ENCODE measurements at regions not wholly inside any gene's neighbourhood (a gene's known extent, or its start where the extent isn't known, plus 50 kb on each side); places are given as distances from the start of the nearest gene placed in this dataset.
A peak's percentile ranks its signal among the peaks of the same experiment; 100 is the strongest.

DNA sequence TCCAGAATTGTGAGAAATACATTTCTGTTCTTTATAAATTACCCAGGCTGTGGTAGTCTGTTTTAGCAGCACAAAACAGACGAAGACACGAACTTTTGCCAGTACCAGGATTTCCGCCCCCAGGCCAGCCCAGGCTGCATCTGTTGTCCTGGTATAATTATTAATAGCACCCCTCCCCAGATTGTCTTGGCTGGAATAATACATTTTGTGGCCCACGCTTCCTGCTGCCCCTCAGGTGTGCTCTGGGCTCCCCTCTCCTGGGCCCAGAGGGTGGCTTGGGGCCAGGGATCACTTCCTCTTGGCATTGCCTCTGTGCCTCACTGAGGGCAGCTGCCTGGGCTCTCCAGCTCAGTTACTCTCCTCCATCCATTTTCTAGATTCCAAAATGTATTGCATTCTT, 102.1 kb upstream of the HS6ST1 start:
- H3K9me3 ChIP-seq (ENCODE audit: low read length), result no peaks in the 10 kb centered on the region
- CTCF ChIA-PET, result no interaction called here
- DNase-seq, result no peak
- intact Hi-C loops (cut with micrococcal nuclease), result no loop called here
- no peaks in the 10 kb centered on the region for H3F3A ChIP-seq (ENCODE audit: low read length, unreplicated experiment)
- POLR2A ChIA-PET (ENCODE audit: unreplicated experiment), result no interaction called here
- H3K36me3 ChIP-seq (ENCODE audit: low read depth, low read length), result no peaks in the 10 kb centered on the region
- TF ChIP-seq, protein P1, sequence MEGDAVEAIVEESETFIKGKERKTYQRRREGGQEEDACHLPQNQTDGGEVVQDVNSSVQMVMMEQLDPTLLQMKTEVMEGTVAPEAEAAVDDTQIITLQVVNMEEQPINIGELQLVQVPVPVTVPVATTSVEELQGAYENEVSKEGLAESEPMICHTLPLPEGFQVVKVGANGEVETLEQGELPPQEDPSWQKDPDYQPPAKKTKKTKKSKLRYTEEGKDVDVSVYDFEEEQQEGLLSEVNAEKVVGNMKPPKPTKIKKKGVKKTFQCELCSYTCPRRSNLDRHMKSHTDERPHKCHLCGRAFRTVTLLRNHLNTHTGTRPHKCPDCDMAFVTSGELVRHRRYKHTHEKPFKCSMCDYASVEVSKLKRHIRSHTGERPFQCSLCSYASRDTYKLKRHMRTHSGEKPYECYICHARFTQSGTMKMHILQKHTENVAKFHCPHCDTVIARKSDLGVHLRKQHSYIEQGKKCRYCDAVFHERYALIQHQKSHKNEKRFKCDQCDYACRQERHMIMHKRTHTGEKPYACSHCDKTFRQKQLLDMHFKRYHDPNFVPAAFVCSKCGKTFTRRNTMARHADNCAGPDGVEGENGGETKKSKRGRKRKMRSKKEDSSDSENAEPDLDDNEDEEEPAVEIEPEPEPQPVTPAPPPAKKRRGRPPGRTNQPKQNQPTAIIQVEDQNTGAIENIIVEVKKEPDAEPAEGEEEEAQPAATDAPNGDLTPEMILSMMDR (conservative IDR thresholded peaks at IDR 0.05; ENCODE audit: low read depth, low read length), result no peak
- no peak for TF ChIP-seq EZH2phosphoT487 (IDR thresholded peaks at IDR 0.05; ENCODE audit: borderline replicate concordance, low read length)
- TF ChIP-seq EZH2 (IDR thresholded peaks at IDR 0.05; ENCODE audit: low read length, unreplicated experiment), result no peak
- H4K20me1 ChIP-seq (ENCODE audit: low read length), result no peaks in the 10 kb centered on the region
- no peaks in the 10 kb centered on the region for H3K27me3 ChIP-seq (ENCODE audit: low read length)
- H2AFZ ChIP-seq (ENCODE audit: low read length), result no peak overlapping the region
- H3K4me1 ChIP-seq (ENCODE audit: insufficient read depth, low read length), result peaks cover 23% of the 10 kb centered on the region
- no peak for ATAC-seq
- BruUV-seq (replicated peaks), result no TSS peak
- no peak overlapping the region for H3K4me3 ChIP-seq (ENCODE audit: low read length)
- H3K4me2 ChIP-seq (ENCODE audit: low read length), result no peak overlapping the region
- H3K79me2 ChIP-seq (ENCODE audit: low read length), result no peaks in the 10 kb centered on the region
- H3K9ac ChIP-seq (ENCODE audit: low read length), result no peak overlapping the region
- no peaks in the 10 kb centered on the region for H3K9me2 ChIP-seq (replicated peaks; ENCODE audit: low read length)
- H3K27ac ChIP-seq (ENCODE audit: low read length), result no peak overlapping the region

DNA sequence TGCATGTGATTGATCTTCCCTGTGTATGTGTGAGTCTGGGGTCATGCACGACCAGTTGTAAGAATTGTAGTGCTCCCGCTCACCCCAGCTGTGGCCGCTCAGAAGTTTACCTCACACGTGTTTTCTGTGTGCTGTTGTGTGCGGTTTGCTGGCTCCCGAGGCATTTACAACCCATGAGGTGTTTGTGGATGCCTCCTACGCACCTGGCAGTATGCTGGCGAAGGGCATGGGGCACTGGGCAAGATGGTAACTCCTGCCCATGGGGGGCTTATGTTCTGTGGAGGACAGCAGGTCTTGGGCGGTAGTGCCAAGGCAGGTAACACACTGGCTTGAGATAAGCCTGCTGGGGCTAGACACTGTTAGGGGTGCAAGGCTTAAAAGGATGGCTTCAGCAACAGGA, 102.6 kb upstream of the HS6ST1 start:
- intact Hi-C loops (cut with micrococcal nuclease), result no loop called here
- TF ChIP-seq EZH2phosphoT487 (IDR thresholded peaks at IDR 0.05; ENCODE audit: borderline replicate concordance, low read length) (no peak), EZH2 (IDR thresholded peaks at IDR 0.05; ENCODE audit: low read length, unreplicated experiment) (no peak)
- TF ChIP-seq, protein P1 (conservative IDR thresholded peaks at IDR 0.05; ENCODE audit: low read depth, low read length), result no peak

DNA sequence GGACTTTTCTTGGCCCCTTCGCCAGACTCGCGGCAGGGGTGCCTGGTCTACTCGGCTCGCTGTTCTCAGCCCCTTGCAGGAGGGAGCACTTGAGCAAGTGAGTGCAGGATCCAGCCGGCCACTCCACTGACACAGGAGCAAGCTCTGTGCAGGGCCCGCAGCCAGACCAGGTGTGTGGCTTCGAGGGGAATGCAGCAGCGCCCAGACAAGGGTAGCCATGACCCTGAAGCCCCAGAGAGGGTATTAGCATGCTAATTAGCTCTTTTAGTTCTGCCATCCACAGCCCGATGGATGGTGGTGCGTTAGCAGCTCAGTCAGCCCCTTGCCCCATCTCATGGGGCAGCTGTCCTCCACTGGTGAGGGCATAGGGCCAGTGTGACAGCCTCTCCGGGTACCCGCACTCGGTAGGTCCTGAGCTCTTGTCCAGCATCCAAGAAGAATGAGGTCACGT, 103.2 kb upstream of the HS6ST1 start:
- no peak for DNase-seq
- no peaks in the 10 kb centered on the region for H3K9me2 ChIP-seq (replicated peaks; ENCODE audit: low read length)
- H3K79me2 ChIP-seq (ENCODE audit: low read length), result no peaks in the 10 kb centered on the region
- H3K4me2 ChIP-seq (ENCODE audit: low read length), result peak overlapping the region; percentile 7
- peaks cover 31% of the 10 kb centered on the region for H3K4me1 ChIP-seq (ENCODE audit: insufficient read depth, low read length)
- ChIA-PET POLR2A (ENCODE audit: unreplicated experiment) (no interaction called here), CTCF (no interaction called here)
- no peak overlapping the region for H2AFZ ChIP-seq (ENCODE audit: low read length)
- TF ChIP-seq, protein P1 (conservative IDR thresholded peaks at IDR 0.05; ENCODE audit: low read depth, low read length), result no peak
- TF ChIP-seq EZH2 (IDR thresholded peaks at IDR 0.05; ENCODE audit: low read length, unreplicated experiment) (no peak), EZH2phosphoT487 (IDR thresholded peaks at IDR 0.05; ENCODE audit: borderline replicate concordance, low read length) (no peak)
- no peaks in the 10 kb centered on the region for H3K36me3 ChIP-seq (ENCODE audit: low read depth, low read length)
- H3K9me3 ChIP-seq (ENCODE audit: low read length), result no peaks in the 10 kb centered on the region
- H3K27me3 ChIP-seq (ENCODE audit: low read length), result no peaks in the 10 kb centered on the region
- H3F3A ChIP-seq (ENCODE audit: low read length, unreplicated experiment), result no peaks in the 10 kb centered on the region
- H3K9ac ChIP-seq (ENCODE audit: low read length), result no peak overlapping the region
- H3K27ac ChIP-seq (ENCODE audit: low read length), result peak overlapping the region; percentile 45
- no TSS peak for BruUV-seq (replicated peaks)
- no peak for ATAC-seq
- intact Hi-C loops (cut with micrococcal nuclease), result no loop called here
- H4K20me1 ChIP-seq (ENCODE audit: low read length), result no peaks in the 10 kb centered on the region
- H3K4me3 ChIP-seq (ENCODE audit: low read length), result no peak overlapping the region

More for the DNA sequence above, 102.6 kb upstream of the HS6ST1 start:
- BruUV-seq (replicated peaks), result no TSS peak
- H4K20me1 ChIP-seq (ENCODE audit: low read length), result no peaks in the 10 kb centered on the region
- no peaks in the 10 kb centered on the region for H3K9me2 ChIP-seq (replicated peaks; ENCODE audit: low read length)
- H3K4me1 ChIP-seq (ENCODE audit: insufficient read depth, low read length), result peaks cover 28% of the 10 kb centered on the region
- no peaks in the 10 kb centered on the region for H3K36me3 ChIP-seq (ENCODE audit: low read depth, low read length)
- H3K4me2 ChIP-seq (ENCODE audit: low read length), result no peak overlapping the region
- ChIA-PET CTCF (no interaction called here), POLR2A (ENCODE audit: unreplicated experiment) (no interaction called here)
- H3K27ac ChIP-seq (ENCODE audit: low read length), result no peak overlapping the region
- no peak overlapping the region for H3K9ac ChIP-seq (ENCODE audit: low read length)
- H3K79me2 ChIP-seq (ENCODE audit: low read length), result no peaks in the 10 kb centered on the region
- no peaks in the 10 kb centered on the region for H3K9me3 ChIP-seq (ENCODE audit: low read length)
- ATAC-seq (no peak), DNase-seq (no peak)
- H3K4me3 ChIP-seq (ENCODE audit: low read length), result no peak overlapping the region
- H2AFZ ChIP-seq (ENCODE audit: low read length), result no peak overlapping the region
- no peaks in the 10 kb centered on the region for H3K27me3 ChIP-seq (ENCODE audit: low read length)
- H3F3A ChIP-seq (ENCODE audit: low read length, unreplicated experiment), result no peaks in the 10 kb centered on the region
